ENCODE measurements at regions not wholly inside any gene's neighbourhood (a gene's known extent, or its start where the extent isn't known, plus 50 kb on each side); places are given as distances from the start of the nearest gene placed in this dataset.

GRCh38 chr13:105825071-105825470 lies 710.4 kb downstream of the EFNB2 start:
- ATAC-seq (ENCODE audit: low FRiP score) (no peak), DNase-seq (ENCODE audit: low spot score) (no peak)
- TF ChIP-seq CTCF (IDR thresholded peaks at IDR 0.05): no peak

GRCh38 chr13:105821337-105821736 lies 714.1 kb downstream of the EFNB2 start:
- DNase-seq (ENCODE audit: low spot score) (no peak), ATAC-seq (ENCODE audit: low FRiP score) (no peak)
- TF ChIP-seq CTCF (IDR thresholded peaks at IDR 0.05): no peak

- no peak for ATAC-seq (ENCODE audit: low FRiP score)
- no peak for TF ChIP-seq CTCF (IDR thresholded peaks at IDR 0.05)
- no peak for DNase-seq (ENCODE audit: low spot score)
Observed at GRCh38 chr13:105820415-105820814, 715.0 kb downstream of the EFNB2 start.

GRCh38 chr13:105817498-105817897 lies 718.0 kb downstream of the EFNB2 start:
- DNase-seq (ENCODE audit: low spot score) (no peak), ATAC-seq (ENCODE audit: low FRiP score) (no peak)
- TF ChIP-seq CTCF (IDR thresholded peaks at IDR 0.05): no peak

- ATAC-seq (ENCODE audit: low FRiP score): no peak
- TF ChIP-seq CTCF (IDR thresholded peaks at IDR 0.05): no peak
- DNase-seq (ENCODE audit: low spot score): no peak
Observed at GRCh38 chr13:105816994-105817393, 718.5 kb downstream of the EFNB2 start.

- no peak for DNase-seq (ENCODE audit: low spot score)
- ATAC-seq (ENCODE audit: low FRiP score): no peak
- no peak for TF ChIP-seq CTCF (IDR thresholded peaks at IDR 0.05)
Observed at GRCh38 chr13:105814902-105815250, 720.6 kb downstream of the EFNB2 start.

- DNase-seq (ENCODE audit: low spot score) (no peak), ATAC-seq (ENCODE audit: low FRiP score) (peak; percentile 90)
- TF ChIP-seq CTCF (IDR thresholded peaks at IDR 0.05): no peak
Observed at GRCh38 chr13:105814219-105814901, 721.1 kb downstream of the EFNB2 start.

All from omental fat pad (tissue), 3 donors.